ENCODE measurements at regions not wholly inside any gene's neighbourhood (a gene's known extent, or its start where the extent isn't known, plus 50 kb on each side); places are given as distances from the start of the nearest gene placed in this dataset.

DNA sequence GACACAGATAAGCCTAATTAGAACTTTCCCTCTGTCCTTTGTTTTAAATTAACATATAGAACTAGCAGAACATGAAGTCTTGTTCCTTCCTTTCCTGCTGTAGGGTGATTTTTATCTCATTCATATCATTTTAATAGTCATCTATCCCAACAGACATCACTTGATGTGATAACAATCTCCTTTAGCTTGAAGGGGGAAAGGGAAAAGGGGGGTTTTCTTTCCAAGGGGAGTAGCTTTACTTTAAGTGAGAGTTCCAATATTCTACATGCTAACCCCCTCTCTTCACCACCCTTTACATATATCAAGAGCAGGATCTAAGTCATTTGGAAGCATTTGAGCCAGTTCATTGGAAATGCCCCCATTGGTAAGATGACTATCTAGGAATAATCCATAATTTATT lies 241.9 kb downstream of the HHIPL2 start:
- H3K27me3 ChIP-seq (replicated peaks; ENCODE audit: control insufficient read depth, insufficient read depth, low read length): no peaks in the 10 kb centered on the region
- no peaks in the 10 kb centered on the region for H3K36me3 ChIP-seq (ENCODE audit: control insufficient read depth, insufficient read depth, low read length)
- DNase-seq (ENCODE audit: extremely low read depth, insufficient read length): no peak
- H3K4me3 ChIP-seq (replicated peaks; ENCODE audit: low read depth, low read length): no peak overlapping the region
- TF ChIP-seq, protein P1, sequence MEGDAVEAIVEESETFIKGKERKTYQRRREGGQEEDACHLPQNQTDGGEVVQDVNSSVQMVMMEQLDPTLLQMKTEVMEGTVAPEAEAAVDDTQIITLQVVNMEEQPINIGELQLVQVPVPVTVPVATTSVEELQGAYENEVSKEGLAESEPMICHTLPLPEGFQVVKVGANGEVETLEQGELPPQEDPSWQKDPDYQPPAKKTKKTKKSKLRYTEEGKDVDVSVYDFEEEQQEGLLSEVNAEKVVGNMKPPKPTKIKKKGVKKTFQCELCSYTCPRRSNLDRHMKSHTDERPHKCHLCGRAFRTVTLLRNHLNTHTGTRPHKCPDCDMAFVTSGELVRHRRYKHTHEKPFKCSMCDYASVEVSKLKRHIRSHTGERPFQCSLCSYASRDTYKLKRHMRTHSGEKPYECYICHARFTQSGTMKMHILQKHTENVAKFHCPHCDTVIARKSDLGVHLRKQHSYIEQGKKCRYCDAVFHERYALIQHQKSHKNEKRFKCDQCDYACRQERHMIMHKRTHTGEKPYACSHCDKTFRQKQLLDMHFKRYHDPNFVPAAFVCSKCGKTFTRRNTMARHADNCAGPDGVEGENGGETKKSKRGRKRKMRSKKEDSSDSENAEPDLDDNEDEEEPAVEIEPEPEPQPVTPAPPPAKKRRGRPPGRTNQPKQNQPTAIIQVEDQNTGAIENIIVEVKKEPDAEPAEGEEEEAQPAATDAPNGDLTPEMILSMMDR (IDR thresholded peaks at IDR 0.05; ENCODE audit: insufficient read depth, low read length, poor library complexity, severe bottlenecking): no peak

DNA sequence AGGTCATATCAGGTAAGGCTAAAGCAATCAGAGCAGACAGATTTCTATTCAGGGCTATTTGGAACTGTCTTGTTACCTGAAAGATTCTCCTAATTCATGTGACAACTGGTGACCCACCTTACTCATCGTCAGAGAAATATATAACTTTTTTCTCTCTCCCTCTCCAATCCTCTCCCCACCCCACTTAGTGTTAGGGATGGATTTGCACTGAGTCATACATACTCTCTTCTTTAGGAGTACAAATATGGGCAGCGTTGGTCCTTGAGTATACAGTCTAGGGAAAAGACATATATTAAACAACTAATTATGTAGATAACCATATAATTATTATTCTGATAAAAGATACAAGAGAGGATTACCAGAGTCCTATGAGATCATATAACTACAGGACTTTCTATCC lies 246.3 kb downstream of the HHIPL2 start:
- no peak for DNase-seq (ENCODE audit: extremely low read depth, insufficient read length)
- H3K36me3 ChIP-seq (ENCODE audit: control insufficient read depth, insufficient read depth, low read length): no peaks in the 10 kb centered on the region
- TF ChIP-seq, protein P1 (IDR thresholded peaks at IDR 0.05; ENCODE audit: insufficient read depth, low read length, poor library complexity, severe bottlenecking): no peak
- no peaks in the 10 kb centered on the region for H3K27me3 ChIP-seq (replicated peaks; ENCODE audit: control insufficient read depth, insufficient read depth, low read length)
- H3K4me3 ChIP-seq (replicated peaks; ENCODE audit: low read depth, low read length): no peak overlapping the region

DNA sequence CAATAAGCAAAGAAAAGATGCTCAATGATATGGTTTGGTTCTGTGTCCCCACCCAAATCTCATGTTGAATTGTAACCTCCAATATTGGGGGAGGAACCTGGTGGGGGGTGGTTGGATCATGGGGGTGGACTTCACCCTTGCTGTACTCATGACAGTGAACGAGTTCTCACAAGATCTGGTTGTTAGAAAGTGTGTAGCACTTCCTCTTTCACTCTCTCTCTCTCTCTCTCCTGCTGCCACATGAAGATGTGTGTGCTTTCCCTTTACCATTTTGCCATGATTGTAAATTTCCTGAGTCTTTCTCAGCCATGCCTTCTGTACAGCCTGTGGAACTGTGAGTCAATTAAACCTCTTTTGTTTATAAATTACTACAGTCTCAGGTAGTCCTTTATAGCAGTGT lies 248.4 kb downstream of the HHIPL2 start:
- TF ChIP-seq, protein P1 (IDR thresholded peaks at IDR 0.05; ENCODE audit: insufficient read depth, low read length, poor library complexity, severe bottlenecking): no peak
- H3K36me3 ChIP-seq (ENCODE audit: control insufficient read depth, insufficient read depth, low read length): no peaks in the 10 kb centered on the region
- no peak for DNase-seq (ENCODE audit: extremely low read depth, insufficient read length)
- H3K27me3 ChIP-seq (replicated peaks; ENCODE audit: control insufficient read depth, insufficient read depth, low read length): no peaks in the 10 kb centered on the region
- no peak overlapping the region for H3K4me3 ChIP-seq (replicated peaks; ENCODE audit: low read depth, low read length)

DNA sequence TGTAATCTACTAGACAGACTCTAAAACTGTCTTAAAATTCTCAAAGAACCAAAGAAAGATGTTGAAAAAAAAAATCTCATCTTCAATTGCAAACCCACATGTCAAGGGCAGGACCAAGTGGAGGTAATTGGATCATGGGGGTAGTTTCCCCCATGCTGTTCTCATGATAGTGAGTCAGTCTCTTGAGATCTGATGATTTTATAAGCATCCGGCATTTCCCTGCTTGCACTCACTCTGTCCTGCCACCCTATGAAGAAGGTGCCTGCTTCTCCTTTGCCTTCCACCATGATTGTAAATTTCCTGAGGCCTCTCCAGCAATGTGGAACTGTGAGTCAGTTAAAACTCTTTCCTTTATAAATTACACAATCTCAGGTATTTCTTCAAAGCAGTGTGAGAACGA lies 257.0 kb downstream of the HHIPL2 start:
- H3K27me3 ChIP-seq (replicated peaks; ENCODE audit: control insufficient read depth, insufficient read depth, low read length): no peaks in the 10 kb centered on the region
- TF ChIP-seq, protein P1 (IDR thresholded peaks at IDR 0.05; ENCODE audit: insufficient read depth, low read length, poor library complexity, severe bottlenecking): no peak

DNA sequence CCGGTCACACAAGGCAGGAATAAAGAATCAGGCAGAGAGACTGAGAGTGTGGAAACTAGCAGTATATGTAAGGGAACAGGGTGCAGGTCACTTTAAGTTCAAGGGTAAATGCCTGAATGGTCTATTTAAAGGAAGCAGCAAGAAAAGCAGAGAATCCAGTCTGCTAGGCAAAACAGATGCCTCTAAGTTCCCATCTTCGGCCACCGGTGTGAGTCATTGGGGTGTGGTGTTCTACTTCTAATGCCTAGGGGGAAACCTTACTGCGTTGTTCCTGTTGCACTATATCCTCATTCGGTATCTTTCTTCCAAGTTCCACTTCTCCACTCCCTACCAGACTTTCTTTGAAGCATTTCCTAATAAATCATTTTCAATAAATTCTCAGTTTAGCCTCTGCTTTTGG lies 259.9 kb downstream of the HHIPL2 start:
- no peak overlapping the region for H3K4me3 ChIP-seq (replicated peaks; ENCODE audit: low read depth, low read length)
- no peak for DNase-seq (ENCODE audit: extremely low read depth, insufficient read length)
- TF ChIP-seq, protein P1 (IDR thresholded peaks at IDR 0.05; ENCODE audit: insufficient read depth, low read length, poor library complexity, severe bottlenecking): no peak

More for the DNA sequence above, 257.0 kb downstream of the HHIPL2 start:
- DNase-seq (ENCODE audit: extremely low read depth, insufficient read length): no peak
- no peaks in the 10 kb centered on the region for H3K36me3 ChIP-seq (ENCODE audit: control insufficient read depth, insufficient read depth, low read length)
- H3K4me3 ChIP-seq (replicated peaks; ENCODE audit: low read depth, low read length): no peak overlapping the region

DNA sequence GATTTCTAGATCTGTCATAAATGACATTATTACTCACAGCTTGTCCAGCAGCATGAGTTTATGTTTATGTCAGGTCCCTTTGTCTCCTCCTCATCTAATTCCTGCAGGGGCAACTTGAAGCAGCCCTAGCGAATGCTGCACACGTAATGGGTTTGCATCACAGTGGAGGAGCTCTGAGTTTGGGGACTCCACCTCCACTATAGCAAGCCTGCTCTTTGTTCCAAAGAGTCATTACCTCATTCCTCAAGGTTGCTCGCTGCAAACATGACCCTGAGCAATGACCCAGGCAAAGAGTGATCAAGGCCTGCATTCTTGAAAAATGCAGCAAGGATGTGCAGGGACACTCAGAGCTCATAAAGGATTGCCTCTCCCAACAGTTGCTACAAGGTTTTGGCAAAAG lies 261.9 kb downstream of the HHIPL2 start:
- TF ChIP-seq, protein P1 (IDR thresholded peaks at IDR 0.05; ENCODE audit: insufficient read depth, low read length, poor library complexity, severe bottlenecking): no peak
- Histone ChIP-seq H3K4me3 (replicated peaks; ENCODE audit: low read depth, low read length) (no peak overlapping the region), H3K27me3 (replicated peaks; ENCODE audit: control insufficient read depth, insufficient read depth, low read length) (no peaks in the 10 kb centered on the region), H3K36me3 (ENCODE audit: control insufficient read depth, insufficient read depth, low read length) (no peaks in the 10 kb centered on the region)
- DNase-seq (ENCODE audit: extremely low read depth, insufficient read length): no peak

More for the DNA sequence above, 259.9 kb downstream of the HHIPL2 start:
- Histone ChIP-seq H3K36me3 (ENCODE audit: control insufficient read depth, insufficient read depth, low read length) (no peaks in the 10 kb centered on the region), H3K27me3 (replicated peaks; ENCODE audit: control insufficient read depth, insufficient read depth, low read length) (no peaks in the 10 kb centered on the region)

Measured in GM06990 (cell line).